CD4-positive, alpha-beta T cell treated with Interleukin-10 for 1 hour (primary cell): ENCODE measurements at regions not wholly inside any gene's neighbourhood (a gene's known extent, or its start where the extent isn't known, plus 50 kb on each side); places are given as distances from the start of the nearest gene placed in this dataset.

Experiments
- DNase-seq: peaks from one replicate; pipeline ENCODE4 v3.0.0-alpha.2; 2020

- DNase-seq, result no peak
Measured at GRCh38 chrX:22666441-22666840, 333.3 kb upstream of the DDX53 start.

DNA sequence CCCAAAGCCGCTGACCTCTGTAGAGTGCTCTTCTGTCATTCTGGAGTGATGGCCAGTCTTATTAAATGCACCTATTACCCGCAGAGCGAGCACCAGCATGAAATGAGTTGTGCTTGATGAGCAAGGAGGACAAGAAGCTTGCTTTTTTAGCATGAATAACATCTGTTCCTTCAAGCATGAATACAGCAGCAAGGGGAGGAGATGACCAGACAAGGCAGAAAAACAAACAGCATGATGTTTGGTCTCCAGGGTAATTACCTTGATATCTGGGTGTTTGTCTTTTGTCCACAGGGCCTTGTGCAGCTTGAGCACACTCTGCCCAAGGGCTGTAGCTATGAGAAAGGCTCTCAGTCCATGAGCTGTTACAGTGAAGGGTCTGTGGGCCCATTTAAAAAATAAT is 324.8 kb upstream of the DDX53 start:
- DNase-seq, result no peak

GRCh38 chrX:22686138-22686541 is 313.6 kb upstream of the DDX53 start:
- no peak for DNase-seq

GRCh38 chrX:22689290-22689689 is 310.5 kb upstream of the DDX53 start:
- no peak for DNase-seq

DNA sequence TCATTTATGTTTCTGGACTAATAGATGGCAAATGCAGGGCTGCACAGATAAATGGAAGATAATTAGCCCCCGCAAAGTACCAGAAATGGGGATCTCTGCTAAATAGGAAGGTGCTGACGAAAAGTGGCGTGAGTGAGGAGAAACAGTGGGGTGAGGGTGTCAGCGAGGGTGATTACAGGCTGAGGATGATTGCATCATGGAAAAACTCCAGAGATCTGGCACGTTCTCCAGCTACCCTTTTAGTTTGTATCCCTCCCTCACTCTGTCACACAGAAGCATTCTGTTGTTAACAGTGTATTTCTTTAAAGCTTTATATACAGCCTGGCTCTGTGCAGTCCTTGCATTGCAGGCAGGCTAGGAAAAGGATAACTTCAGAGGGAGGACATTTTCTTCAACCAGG is 309.6 kb upstream of the DDX53 start:
- DNase-seq, result no peak

DNA sequence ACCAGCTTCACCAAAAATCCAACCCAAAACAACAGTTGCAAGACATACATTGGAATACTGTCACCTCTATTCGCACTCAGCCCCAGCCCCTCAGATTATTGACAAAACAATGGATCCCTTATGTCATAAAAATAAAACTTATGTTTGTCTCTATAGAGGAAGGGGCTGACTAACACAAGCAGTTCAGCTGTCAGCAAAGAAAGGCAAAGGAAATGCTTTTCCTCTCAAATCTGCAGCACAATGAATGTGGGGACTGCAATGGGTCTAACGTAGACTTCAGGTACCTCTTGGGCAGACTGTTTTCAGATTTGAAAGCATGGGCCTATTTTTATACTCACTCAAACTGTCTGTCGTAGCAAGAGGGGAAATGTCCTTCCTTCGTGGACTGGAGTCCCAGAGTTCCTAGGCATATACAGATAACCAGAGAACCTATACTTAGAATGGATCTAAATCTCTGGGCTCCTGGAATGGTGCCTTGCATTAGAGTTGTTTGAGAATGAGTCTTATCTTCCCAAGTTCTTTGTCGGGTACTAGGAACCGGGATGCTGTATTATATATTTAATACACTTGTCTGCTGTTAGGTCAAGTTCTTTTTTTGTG is 307.7 kb upstream of the DDX53 start:
- DNase-seq, result no peak

DNA sequence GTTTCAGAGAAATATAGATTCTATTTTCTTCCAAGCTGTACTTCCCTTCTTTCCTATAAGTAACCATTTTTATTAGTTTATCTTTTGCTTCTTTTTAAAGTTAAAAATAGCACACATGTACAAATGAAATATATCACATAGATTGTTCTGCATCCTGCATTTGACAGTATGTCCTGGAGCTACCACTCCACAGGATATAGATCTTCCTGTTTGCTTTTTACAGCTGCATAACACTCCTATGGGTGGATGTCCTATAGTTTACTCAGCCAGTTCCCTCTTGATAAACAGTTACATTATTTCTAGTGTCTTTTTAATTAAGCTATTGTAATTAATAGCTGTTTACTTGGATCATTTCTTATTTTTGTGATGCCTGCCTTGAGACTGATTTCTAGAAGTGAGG is 301.6 kb upstream of the DDX53 start:
- DNase-seq, result no peak

GRCh38 chrX:22699581-22700091 is 300.1 kb upstream of the DDX53 start:
- no peak for DNase-seq

- DNase-seq, result no peak
Measured at GRCh38 chrX:22712942-22713341, 286.8 kb upstream of the DDX53 start.

DNA sequence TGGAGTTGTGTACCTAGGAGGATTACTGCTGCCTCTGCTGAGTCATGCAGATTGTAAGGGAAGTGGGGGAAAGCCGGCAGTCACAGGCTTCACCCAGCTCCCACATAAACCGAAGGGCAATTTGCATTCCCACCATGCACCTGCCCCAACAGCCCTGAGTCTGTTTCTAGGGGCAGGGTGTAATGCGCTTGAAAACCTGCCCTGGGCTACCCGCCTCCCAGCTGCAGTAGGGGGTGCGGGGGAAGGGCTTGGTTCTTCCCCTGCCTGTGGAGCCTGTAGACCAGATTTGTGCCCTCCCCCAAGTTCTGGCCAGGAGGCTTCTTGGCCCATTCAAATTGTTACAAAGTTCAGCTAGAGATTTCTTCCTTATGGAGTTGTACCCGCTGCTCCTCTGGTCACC is 269.2 kb upstream of the DDX53 start:
- DNase-seq, result no peak

DNA sequence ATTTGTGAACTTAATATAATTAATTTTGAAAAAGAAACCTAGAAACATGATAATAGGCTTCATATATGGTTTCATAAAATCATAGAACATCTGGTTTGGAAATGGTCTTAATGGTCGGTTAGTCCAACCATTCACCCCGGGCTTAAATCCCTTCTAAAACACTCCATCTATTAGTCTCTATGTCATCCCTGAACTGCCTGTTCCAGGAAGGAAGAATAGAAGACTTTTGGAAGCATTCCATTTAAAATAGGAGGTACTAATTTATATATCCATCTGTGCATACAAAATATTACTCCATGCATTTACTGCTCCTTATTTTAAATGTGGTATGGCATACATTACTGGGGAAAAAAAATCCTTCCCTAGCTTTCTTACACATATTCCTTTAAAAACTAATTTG is 262.2 kb upstream of the DDX53 start:
- DNase-seq, result no peak

DNA sequence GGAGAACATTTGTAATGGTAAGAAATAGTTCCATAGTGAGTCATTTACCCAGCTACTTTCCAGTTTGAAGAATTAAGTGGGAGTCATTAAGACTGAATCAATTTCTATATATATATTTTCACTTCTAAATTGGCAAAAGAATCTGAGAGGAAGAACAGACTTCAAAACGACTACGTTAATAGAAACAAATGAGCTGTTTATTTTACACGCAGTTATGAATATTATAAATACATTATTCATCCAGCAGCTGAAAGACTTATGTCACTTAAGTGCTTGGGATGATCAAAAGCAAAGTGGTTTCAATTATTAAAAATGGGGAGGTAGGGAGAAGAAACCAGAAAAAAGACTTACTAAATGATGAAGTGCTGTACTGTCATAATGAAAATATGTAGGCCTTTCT is 260.5 kb upstream of the DDX53 start:
- DNase-seq, result no peak

- no peak for DNase-seq
Measured at GRCh38 chrX:22740836-22741235, 258.9 kb upstream of the DDX53 start.

DNA sequence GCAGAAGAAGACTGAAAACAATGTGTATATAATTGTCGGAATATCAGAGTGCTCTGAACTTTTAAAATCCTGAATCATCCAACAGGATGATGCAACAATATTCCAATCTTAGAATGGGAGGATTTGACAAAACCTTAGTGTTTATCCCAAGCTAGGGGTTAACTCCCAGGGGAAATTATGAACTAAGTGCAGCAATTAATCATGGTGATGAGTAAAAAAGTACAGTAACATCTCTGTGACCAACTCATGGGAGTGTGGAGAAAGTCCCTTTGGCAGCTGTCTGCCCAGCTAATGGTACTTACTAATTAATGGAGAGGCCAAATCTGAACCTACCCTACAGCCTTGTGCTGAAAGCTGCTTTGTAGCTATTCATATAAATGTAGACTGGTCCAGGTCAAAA is 257.6 kb upstream of the DDX53 start:
- no peak for DNase-seq

GRCh38 chrX:22746081-22746480 is 253.7 kb upstream of the DDX53 start:
- no peak for DNase-seq

GRCh38 chrX:22748093-22748999 is 251.4 kb upstream of the DDX53 start:
- peak; percentile 33 for DNase-seq

- DNase-seq, result no peak
Measured at GRCh38 chrX:22758807-22759481, 240.8 kb upstream of the DDX53 start.

DNA sequence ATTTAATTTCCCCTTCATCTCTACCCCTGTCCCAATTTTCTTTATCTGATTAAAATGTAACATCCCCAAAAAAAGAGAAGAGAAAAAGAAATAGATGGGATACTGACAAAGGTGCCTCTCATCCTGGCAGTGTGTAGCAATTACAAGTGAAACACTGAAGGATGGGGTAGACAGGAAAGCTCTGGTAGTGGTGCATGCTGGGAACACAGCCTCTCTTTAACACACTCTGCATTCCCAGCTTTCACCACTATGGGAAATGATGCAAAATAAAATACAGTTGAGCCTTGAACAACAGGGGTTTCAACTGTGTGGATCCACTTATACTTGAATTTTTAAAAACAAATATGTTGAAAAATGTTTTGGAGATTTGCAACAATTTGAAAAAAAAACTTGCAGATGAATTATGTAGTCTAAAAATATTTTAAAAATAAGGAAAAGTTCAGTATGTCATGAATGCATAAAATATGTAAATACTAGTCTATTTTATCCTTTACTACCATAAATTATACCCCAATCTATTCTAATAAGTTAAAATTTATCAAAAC is 239.2 kb upstream of the DDX53 start:
- DNase-seq, result no peak

GRCh38 chrX:22788221-22788620 is 211.5 kb upstream of the DDX53 start:
- no peak for DNase-seq

GRCh38 chrX:22795671-22796070 is 204.1 kb upstream of the DDX53 start:
- DNase-seq, result no peak

DNA sequence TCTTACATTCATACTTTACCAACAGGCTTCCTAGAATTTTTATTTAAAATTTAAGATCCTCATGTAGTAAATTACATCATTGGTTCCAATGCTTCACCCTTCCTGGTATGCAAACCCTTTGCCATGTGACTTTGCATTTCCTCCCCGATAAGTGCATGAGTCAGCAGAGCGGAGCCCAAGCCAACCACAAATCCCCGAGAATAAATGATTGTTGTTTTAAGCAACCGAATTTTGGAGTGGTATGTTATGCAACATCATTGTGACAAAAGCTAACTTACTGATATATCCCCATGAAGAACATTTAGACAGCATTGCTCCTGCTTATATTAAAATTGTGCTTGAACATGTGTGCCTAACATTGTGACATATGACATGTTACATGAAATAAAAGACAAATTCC is 199.4 kb upstream of the DDX53 start:
- DNase-seq, result no peak

GRCh38 chrX:22800806-22801205 is 199.0 kb upstream of the DDX53 start:
- no peak for DNase-seq

DNA sequence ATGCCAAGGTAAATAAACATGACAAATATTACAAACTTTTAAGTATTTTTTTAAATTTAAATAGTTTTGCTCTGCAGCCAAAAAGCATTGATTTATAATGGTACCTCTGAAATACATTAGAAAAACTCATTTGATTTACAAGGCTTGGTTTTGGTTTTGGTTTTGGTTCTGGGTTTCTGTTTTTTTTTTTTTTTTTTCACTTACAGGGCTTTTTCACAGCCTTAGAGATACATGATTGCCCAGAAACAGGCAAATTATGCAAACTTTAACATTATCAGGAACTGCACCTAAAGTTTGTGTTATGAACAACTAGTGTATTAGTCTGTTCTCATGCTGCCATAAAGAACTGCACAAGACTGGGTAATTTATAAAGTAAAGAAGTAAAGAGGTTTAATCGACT is 196.4 kb upstream of the DDX53 start:
- no peak for DNase-seq

GRCh38 chrX:22810876-22811275 is 188.9 kb upstream of the DDX53 start:
- DNase-seq, result no peak
